ENCODE measurements at regions not wholly inside any gene's neighbourhood (a gene's known extent, or its start where the extent isn't known, plus 50 kb on each side); places are given as distances from the start of the nearest gene placed in this dataset.

DNA sequence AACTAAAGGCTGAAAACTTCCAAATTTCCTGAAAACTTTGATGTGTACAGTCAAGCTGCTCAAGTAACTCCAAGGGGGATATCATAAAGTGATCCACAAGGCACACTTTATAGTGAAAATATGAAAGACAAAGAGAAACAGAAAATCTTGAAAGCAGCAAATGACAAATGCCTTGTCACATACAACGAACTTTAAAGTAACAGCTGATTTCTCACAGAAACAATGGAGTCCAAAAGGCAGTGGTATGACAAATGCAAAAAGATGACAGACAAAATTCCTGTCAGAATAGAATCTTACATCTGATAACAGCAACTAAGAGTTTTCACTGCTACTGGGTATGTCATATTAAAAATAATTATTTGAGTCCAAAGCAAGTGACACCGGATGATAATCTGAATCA is 1602.3 kb upstream of the PRR20A start:
- Histone ChIP-seq H2BK12ac (ENCODE audit: low read length) (no peak overlapping the region), H4K91ac (ENCODE audit: low read depth, low read length) (no peak overlapping the region), H4K8ac (ENCODE audit: low read depth, low read length) (no peak overlapping the region), H3K4ac (ENCODE audit: low read depth, low read length) (no peak overlapping the region), H2AK5ac (ENCODE audit: low read length) (no peak overlapping the region), H2BK120ac (ENCODE audit: insufficient read depth, low read length, poor library complexity) (no peak overlapping the region), H4K12ac (ENCODE audit: low read depth, low read length) (no peak overlapping the region), H3K14ac (ENCODE audit: low read length) (no peak overlapping the region), H3K9ac (ENCODE audit: low read length) (no peak overlapping the region), H3K27me3 (ENCODE audit: insufficient read depth, low read length) (no peaks in the 10 kb centered on the region), H3K27ac (ENCODE audit: low read depth, low read length) (no peak overlapping the region), H2BK5ac (ENCODE audit: low read depth, low read length, poor library complexity) (no peak overlapping the region), H3K9me3 (ENCODE audit: insufficient read depth, low read depth, low read length) (no peaks in the 10 kb centered on the region), H3K79me2 (ENCODE audit: control insufficient read depth, insufficient read depth, low read length, poor library complexity) (no peaks in the 10 kb centered on the region), H3K4me2 (ENCODE audit: low read length) (no peak overlapping the region), H3K36me3 (ENCODE audit: control insufficient read depth in 1 of 2, insufficient read depth in 2 of 2, low read length in 2 of 2) (no peaks in the 10 kb centered on the region), H2AFZ (ENCODE audit: insufficient read depth, low read length, poor library complexity) (no peak overlapping the region), H3K23ac (ENCODE audit: low read length) (no peak overlapping the region), H3K18ac (ENCODE audit: low read length) (no peak overlapping the region), H3K4me1 (ENCODE audit: control insufficient read depth in 1 of 2, insufficient read depth in 2 of 2, low read length in 2 of 2) (no peaks in the 10 kb centered on the region), H3K79me1 (ENCODE audit: low read length) (no peaks in the 10 kb centered on the region), H3K4me3 (ENCODE audit: low read depth, low read length) (no peak overlapping the region)
- DNase-seq: no peak
- WGBS (ENCODE audit: extremely low coverage, insufficient coverage, insufficient read length): no CpG with 5 or more reads among the region's 2 CpGs

DNA sequence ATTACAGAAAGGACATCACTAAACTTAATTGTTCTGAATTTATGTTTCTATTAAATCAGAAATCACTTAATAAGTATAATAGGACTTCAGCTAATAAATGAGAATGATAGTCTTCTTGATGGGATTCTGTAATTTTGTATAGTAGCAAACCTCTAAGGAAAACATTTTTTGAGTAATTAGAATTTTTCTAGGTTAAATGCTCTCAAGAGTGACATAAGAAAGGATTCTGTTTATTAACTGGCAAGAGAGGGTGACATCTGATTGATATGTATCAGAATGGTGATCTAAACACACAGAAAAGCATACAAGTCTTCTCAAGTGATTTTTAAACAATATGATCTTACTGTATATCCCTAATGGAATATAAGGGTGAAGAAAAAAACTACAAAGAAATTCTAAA is 1597.7 kb upstream of the PRR20A start:
- Histone ChIP-seq H3K9me3 (ENCODE audit: insufficient read depth, low read depth, low read length) (no peaks in the 10 kb centered on the region), H3K4me1 (ENCODE audit: control insufficient read depth in 1 of 2, insufficient read depth in 2 of 2, low read length in 2 of 2) (no peaks in the 10 kb centered on the region), H4K8ac (ENCODE audit: low read depth, low read length) (no peak overlapping the region), H2BK12ac (ENCODE audit: low read length) (no peak overlapping the region), H4K91ac (ENCODE audit: low read depth, low read length) (no peak overlapping the region), H2AFZ (ENCODE audit: insufficient read depth, low read length, poor library complexity) (no peak overlapping the region), H3K9ac (ENCODE audit: low read length) (no peak overlapping the region), H3K14ac (ENCODE audit: low read length) (no peak overlapping the region), H3K79me1 (ENCODE audit: low read length) (no peaks in the 10 kb centered on the region), H3K18ac (ENCODE audit: low read length) (no peak overlapping the region), H3K4me3 (ENCODE audit: low read depth, low read length) (no peak overlapping the region), H2BK120ac (ENCODE audit: insufficient read depth, low read length, poor library complexity) (no peak overlapping the region), H3K27ac (ENCODE audit: low read depth, low read length) (no peak overlapping the region), H2BK5ac (ENCODE audit: low read depth, low read length, poor library complexity) (no peak overlapping the region), H3K27me3 (ENCODE audit: insufficient read depth, low read length) (no peaks in the 10 kb centered on the region), H3K23ac (ENCODE audit: low read length) (no peak overlapping the region), H3K36me3 (ENCODE audit: control insufficient read depth in 1 of 2, insufficient read depth in 2 of 2, low read length in 2 of 2) (no peaks in the 10 kb centered on the region), H4K12ac (ENCODE audit: low read depth, low read length) (no peak overlapping the region), H3K79me2 (ENCODE audit: control insufficient read depth, insufficient read depth, low read length, poor library complexity) (no peaks in the 10 kb centered on the region), H3K4ac (ENCODE audit: low read depth, low read length) (no peak overlapping the region), H3K4me2 (ENCODE audit: low read length) (no peak overlapping the region), H2AK5ac (ENCODE audit: low read length) (no peak overlapping the region)
- no peak for DNase-seq

DNA sequence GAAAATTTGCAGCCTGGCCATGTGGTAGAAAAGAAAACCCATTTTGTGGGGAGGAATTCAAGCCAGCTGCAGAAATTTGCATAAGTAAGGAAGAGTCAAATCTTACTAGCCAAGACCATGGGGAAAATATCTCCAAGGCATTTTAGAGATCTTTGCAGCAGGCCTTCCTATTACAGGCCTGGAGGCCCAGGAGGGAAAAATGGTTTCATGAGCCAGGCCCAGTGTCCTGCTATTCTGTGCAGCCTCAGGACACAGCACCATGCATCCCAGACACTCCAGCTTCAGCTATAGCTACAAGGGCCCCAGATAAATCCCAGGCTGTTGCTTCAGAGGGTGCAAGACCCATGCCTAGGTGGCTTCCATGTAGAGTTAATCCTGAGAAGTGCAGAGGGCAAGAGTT is 1590.1 kb upstream of the PRR20A start:
- no peak overlapping the region for H2BK12ac ChIP-seq (ENCODE audit: low read length)
- no peaks in the 10 kb centered on the region for H3K36me3 ChIP-seq (ENCODE audit: control insufficient read depth in 1 of 2, insufficient read depth in 2 of 2, low read length in 2 of 2)
- no peak overlapping the region for H2BK120ac ChIP-seq (ENCODE audit: insufficient read depth, low read length, poor library complexity)
- H3K14ac ChIP-seq (ENCODE audit: low read length): no peak overlapping the region
- H3K4me1 ChIP-seq (ENCODE audit: control insufficient read depth in 1 of 2, insufficient read depth in 2 of 2, low read length in 2 of 2): no peaks in the 10 kb centered on the region
- no peak for DNase-seq
- H3K4me2 ChIP-seq (ENCODE audit: low read length): no peak overlapping the region
- H4K91ac ChIP-seq (ENCODE audit: low read depth, low read length): no peak overlapping the region
- no peaks in the 10 kb centered on the region for H3K79me2 ChIP-seq (ENCODE audit: control insufficient read depth, insufficient read depth, low read length, poor library complexity)
- H3K4me3 ChIP-seq (ENCODE audit: low read depth, low read length): no peak overlapping the region
- H2AFZ ChIP-seq (ENCODE audit: insufficient read depth, low read length, poor library complexity): no peak overlapping the region
- H4K12ac ChIP-seq (ENCODE audit: low read depth, low read length): no peak overlapping the region
- H3K9ac ChIP-seq (ENCODE audit: low read length): no peak overlapping the region
- no peaks in the 10 kb centered on the region for H3K27me3 ChIP-seq (ENCODE audit: insufficient read depth, low read length)
- H3K9me3 ChIP-seq (ENCODE audit: insufficient read depth, low read depth, low read length): peaks cover 6% of the 10 kb centered on the region
- H2AK5ac ChIP-seq (ENCODE audit: low read length): no peak overlapping the region
- no peak overlapping the region for H4K8ac ChIP-seq (ENCODE audit: low read depth, low read length)
- H3K23ac ChIP-seq (ENCODE audit: low read length): no peak overlapping the region
- no peak overlapping the region for H3K4ac ChIP-seq (ENCODE audit: low read depth, low read length)
- no peak overlapping the region for H2BK5ac ChIP-seq (ENCODE audit: low read depth, low read length, poor library complexity)
- no peak overlapping the region for H3K27ac ChIP-seq (ENCODE audit: low read depth, low read length)
- H3K18ac ChIP-seq (ENCODE audit: low read length): no peak overlapping the region
- H3K79me1 ChIP-seq (ENCODE audit: low read length): no peaks in the 10 kb centered on the region

DNA sequence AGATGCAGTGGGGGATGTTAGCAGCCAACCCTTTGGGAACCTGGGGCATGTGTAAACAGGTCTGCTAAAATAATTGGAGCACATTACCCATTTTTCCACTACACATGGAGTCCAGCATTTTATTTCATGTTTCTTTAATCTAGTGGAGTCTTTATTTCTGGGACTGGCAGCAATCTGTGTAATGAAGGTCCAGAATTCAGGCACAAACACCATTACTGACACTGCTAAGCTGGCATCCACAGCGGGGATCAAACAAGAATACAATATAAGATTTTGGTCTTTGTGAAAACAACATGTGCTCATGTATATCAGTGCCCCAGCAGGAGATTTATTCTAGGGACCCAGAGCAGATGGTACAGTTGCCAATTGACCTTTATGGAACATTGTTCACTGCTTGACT is 1587.0 kb upstream of the PRR20A start:
- H3K79me1 ChIP-seq (ENCODE audit: low read length): no peaks in the 10 kb centered on the region
- H3K4me3 ChIP-seq (ENCODE audit: low read depth, low read length): no peak overlapping the region
- no peaks in the 10 kb centered on the region for H3K79me2 ChIP-seq (ENCODE audit: control insufficient read depth, insufficient read depth, low read length, poor library complexity)
- no peak overlapping the region for H3K18ac ChIP-seq (ENCODE audit: low read length)
- H3K9ac ChIP-seq (ENCODE audit: low read length): no peak overlapping the region
- no peak overlapping the region for H3K14ac ChIP-seq (ENCODE audit: low read length)
- no peak overlapping the region for H4K12ac ChIP-seq (ENCODE audit: low read depth, low read length)
- no peaks in the 10 kb centered on the region for H3K4me1 ChIP-seq (ENCODE audit: control insufficient read depth in 1 of 2, insufficient read depth in 2 of 2, low read length in 2 of 2)
- H3K4ac ChIP-seq (ENCODE audit: low read depth, low read length): no peak overlapping the region
- no peak overlapping the region for H4K8ac ChIP-seq (ENCODE audit: low read depth, low read length)
- H2AFZ ChIP-seq (ENCODE audit: insufficient read depth, low read length, poor library complexity): no peak overlapping the region
- H2BK120ac ChIP-seq (ENCODE audit: insufficient read depth, low read length, poor library complexity): no peak overlapping the region
- H3K9me3 ChIP-seq (ENCODE audit: insufficient read depth, low read depth, low read length): peaks cover 6% of the 10 kb centered on the region
- H4K91ac ChIP-seq (ENCODE audit: low read depth, low read length): no peak overlapping the region
- no peak overlapping the region for H3K4me2 ChIP-seq (ENCODE audit: low read length)
- no peak overlapping the region for H2BK5ac ChIP-seq (ENCODE audit: low read depth, low read length, poor library complexity)
- no peaks in the 10 kb centered on the region for H3K27me3 ChIP-seq (ENCODE audit: insufficient read depth, low read length)
- H2AK5ac ChIP-seq (ENCODE audit: low read length): no peak overlapping the region
- H3K23ac ChIP-seq (ENCODE audit: low read length): no peak overlapping the region
- no peak for DNase-seq
- no peak overlapping the region for H3K27ac ChIP-seq (ENCODE audit: low read depth, low read length)
- no peaks in the 10 kb centered on the region for H3K36me3 ChIP-seq (ENCODE audit: control insufficient read depth in 1 of 2, insufficient read depth in 2 of 2, low read length in 2 of 2)
- no peak overlapping the region for H2BK12ac ChIP-seq (ENCODE audit: low read length)
- no CpG with 5 or more reads among the region's 1 CpG for WGBS (ENCODE audit: extremely low coverage, insufficient coverage, insufficient read length)

DNA sequence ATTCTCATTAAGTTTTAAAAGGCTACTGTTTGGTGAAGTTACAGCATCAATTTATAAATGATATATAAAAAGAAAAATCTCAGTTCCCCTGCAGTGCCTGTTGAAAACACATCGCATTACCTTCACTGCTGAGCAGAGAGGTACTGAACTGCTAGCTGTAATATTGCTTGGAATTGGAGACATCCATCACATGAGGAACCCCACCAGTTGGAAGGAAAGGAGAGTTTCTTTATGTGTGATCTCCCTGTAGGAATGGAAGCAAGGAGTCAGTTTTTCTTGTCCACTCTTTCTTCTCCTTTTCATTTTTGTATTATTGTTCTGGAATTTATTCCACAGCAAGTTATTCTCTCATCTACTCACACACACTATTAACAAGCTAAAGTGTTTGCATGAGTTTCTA is 1586.0 kb upstream of the PRR20A start:
- peaks cover 6% of the 10 kb centered on the region for H3K9me3 ChIP-seq (ENCODE audit: insufficient read depth, low read depth, low read length)
- H3K27me3 ChIP-seq (ENCODE audit: insufficient read depth, low read length): no peaks in the 10 kb centered on the region
- no peaks in the 10 kb centered on the region for H3K4me1 ChIP-seq (ENCODE audit: control insufficient read depth in 1 of 2, insufficient read depth in 2 of 2, low read length in 2 of 2)
- no peak overlapping the region for H4K12ac ChIP-seq (ENCODE audit: low read depth, low read length)
- H3K23ac ChIP-seq (ENCODE audit: low read length): no peak overlapping the region
- no peaks in the 10 kb centered on the region for H3K36me3 ChIP-seq (ENCODE audit: control insufficient read depth in 1 of 2, insufficient read depth in 2 of 2, low read length in 2 of 2)
- no peak overlapping the region for H3K4ac ChIP-seq (ENCODE audit: low read depth, low read length)
- no peak overlapping the region for H3K4me3 ChIP-seq (ENCODE audit: low read depth, low read length)
- H3K27ac ChIP-seq (ENCODE audit: low read depth, low read length): no peak overlapping the region
- H3K9ac ChIP-seq (ENCODE audit: low read length): no peak overlapping the region
- H4K91ac ChIP-seq (ENCODE audit: low read depth, low read length): no peak overlapping the region
- H2AFZ ChIP-seq (ENCODE audit: insufficient read depth, low read length, poor library complexity): no peak overlapping the region
- H3K18ac ChIP-seq (ENCODE audit: low read length): no peak overlapping the region
- H2BK5ac ChIP-seq (ENCODE audit: low read depth, low read length, poor library complexity): no peak overlapping the region
- DNase-seq: no peak
- no peaks in the 10 kb centered on the region for H3K79me1 ChIP-seq (ENCODE audit: low read length)
- H2BK120ac ChIP-seq (ENCODE audit: insufficient read depth, low read length, poor library complexity): no peak overlapping the region
- H2AK5ac ChIP-seq (ENCODE audit: low read length): no peak overlapping the region
- H3K14ac ChIP-seq (ENCODE audit: low read length): no peak overlapping the region
- no peak overlapping the region for H2BK12ac ChIP-seq (ENCODE audit: low read length)
- WGBS (ENCODE audit: extremely low coverage, insufficient coverage, insufficient read length): no CpG with 5 or more reads among the region's 1 CpG
- H3K4me2 ChIP-seq (ENCODE audit: low read length): no peak overlapping the region
- H3K79me2 ChIP-seq (ENCODE audit: control insufficient read depth, insufficient read depth, low read length, poor library complexity): no peaks in the 10 kb centered on the region
- no peak overlapping the region for H4K8ac ChIP-seq (ENCODE audit: low read depth, low read length)
